PC-3 (cell line): ENCODE measurements at regions not wholly inside any gene's neighbourhood (a gene's known extent, or its start where the extent isn't known, plus 50 kb on each side); places are given as distances from the start of the nearest gene placed in this dataset.
A peak's percentile ranks its signal among the peaks of the same experiment; 100 is the strongest.

Experiments
- ATAC-seq: fragments of 200-7000 bp; cut with Tn5 transposase; 2 replicates; pipeline ENCODE4 v1.9.1; 2020; ENCODE audit warnings: mild to moderate bottlenecking, moderate library complexity
- BruUV-seq: library from RNA; stranded (reverse); fragments of 400-500 nt; replicated peaks from 2 replicates; lab custom pipeline; 2021; lab: Mats Ljungman, UMichigan
- CTCF ChIA-PET: fragments of 300-600 bp; sonication (Branson Sonifier 250); formaldehyde crosslinking; loops from one replicate; lab custom pipeline; 2022; ENCODE audit warnings: antibody characterized with exemption; lab: Charles Lee
- POLR2A ChIA-PET: fragments of 300-600 bp; sonication (Branson Sonifier 250); formaldehyde crosslinking; loops from one replicate; lab custom pipeline; 2022; ENCODE audit warnings: antibody characterized with exemption; ENCODE audit not compliant: unreplicated experiment; lab: Charles Lee
- DNase-seq: peaks from one replicate; pipeline ENCODE4 v3.0.0-alpha.2; 2015
- H2AFZ ChIP-seq: fragments of 300-600 bp; sonication (generic); 2 replicates; pipeline ENCODE4 v1.6.0; 2016; ENCODE audit warnings: antibody characterized with exemption, low read length
- H3F3A ChIP-seq: fragments of 300-600 bp; sonication (generic); one replicate; pipeline ENCODE4 v1.6.0; 2017; ENCODE audit warnings: antibody characterized with exemption, low read length, control low read depth, mild to moderate bottlenecking; ENCODE audit not compliant: unreplicated experiment
- H3K27ac ChIP-seq: fragments of 300-600 bp; sonication (generic); 2 replicates; pipeline ENCODE4 v1.5.1; 2016; ENCODE audit warnings: mild to moderate bottlenecking, low read length
- H3K27me3 ChIP-seq: fragments of 300-600 bp; sonication (generic); 2 replicates; pipeline ENCODE4 v1.6.1; 2016; ENCODE audit warnings: low read length, mixed read lengths
- H3K36me3 ChIP-seq: fragments of 300-600 bp; sonication (generic); 2 replicates; pipeline ENCODE4 v1.6.1; 2016; ENCODE audit warnings: low read depth, mixed run types, low read length, mixed read lengths
- H3K4me1 ChIP-seq: fragments of 300-600 bp; sonication (generic); 2 replicates; pipeline ENCODE4 v1.5.1; 2016; ENCODE audit warnings: low read length; ENCODE audit not compliant: insufficient read depth
- H3K4me2 ChIP-seq: fragments of 300-600 bp; sonication (generic); 2 replicates; pipeline ENCODE4 v1.6.0; 2016; ENCODE audit warnings: low read length
- H3K4me3 ChIP-seq: fragments of 300-600 bp; sonication (generic); 2 replicates; pipeline ENCODE4 v1.5.1; 2016; ENCODE audit warnings: mild to moderate bottlenecking, low read length, mixed read lengths
- H3K79me2 ChIP-seq: fragments of 300-600 bp; sonication (generic); 2 replicates; pipeline ENCODE4 v1.6.1; 2017; ENCODE audit warnings: low read length, mixed read lengths
- H3K9ac ChIP-seq: fragments of 300-600 bp; sonication (generic); 2 replicates; pipeline ENCODE4 v1.6.0; 2016; ENCODE audit warnings: mild to moderate bottlenecking, low read length
- H3K9me2 ChIP-seq: fragments of 300-600 bp; sonication (generic); replicated peaks from 2 replicates; pipeline ENCODE4 v1.6.1; 2016; ENCODE audit warnings: mixed run types, low read length, mixed read lengths
- H3K9me3 ChIP-seq: fragments of 300-600 bp; sonication (generic); 2 replicates; pipeline ENCODE4 v1.6.1; 2016; ENCODE audit warnings: low read length, mixed read lengths
- H4K20me1 ChIP-seq: fragments of 300-600 bp; sonication (generic); 2 replicates; pipeline ENCODE4 v1.6.1; 2016; ENCODE audit warnings: low read length, mixed read lengths
- EZH2 ChIP-seq: fragments of 300-600 bp; sonication (generic); IDR thresholded peaks from one replicate; pipeline ENCODE4 v1.6.1; 2017; ENCODE audit warnings: antibody characterized with exemption, mild to moderate bottlenecking, low read length; ENCODE audit not compliant: unreplicated experiment
- EZH2phosphoT487 ChIP-seq: fragments of 300-600 bp; sonication (generic); IDR thresholded peaks from 2 replicates; pipeline ENCODE4 v1.6.1; 2018; ENCODE audit warnings: mild to moderate bottlenecking, antibody characterized with exemption, low read length, borderline replicate concordance
- intact Hi-C: fragments of 100-400 bp; cut with micrococcal nuclease; formaldehyde crosslinking; loops from 2 replicates; pipeline ENCODE4 v1.9.0; 2023
- TF ChIP-seq, protein P1 (sequence below): fragments of 300-600 bp; sonication (generic); conservative IDR thresholded peaks from 2 replicates; pipeline ENCODE4 v1.5.1; 2017; ENCODE audit warnings: antibody characterized with exemption, low read depth, mild to moderate bottlenecking, low read length

DNA sequence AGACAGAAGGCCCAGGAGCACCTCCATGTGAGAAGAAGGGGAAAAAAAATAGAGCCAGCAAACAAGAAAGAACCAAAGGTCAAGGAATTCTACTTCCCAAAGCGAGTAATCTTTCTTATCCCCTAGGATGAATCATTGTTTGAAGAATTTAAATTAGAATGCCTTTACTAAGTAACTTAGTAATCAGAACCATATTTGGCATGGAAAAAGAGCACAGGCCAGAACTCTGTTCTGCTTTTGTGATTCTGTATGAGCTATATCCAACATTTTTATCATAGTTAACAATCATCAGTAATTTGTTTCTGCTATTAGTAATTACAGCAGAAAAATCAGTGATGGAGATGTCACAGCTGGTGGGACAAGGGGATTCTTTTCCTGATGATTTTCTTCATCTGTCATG lies 228.8 kb upstream of the FAM83B start:
- Histone ChIP-seq H3K27me3 (no peaks in the 10 kb centered on the region), H3K9me2 (no peaks in the 10 kb centered on the region), H3K4me1 (peaks cover 16% of the 10 kb centered on the region), H3K4me3 (no peak overlapping the region), H3F3A (no peaks in the 10 kb centered on the region), H4K20me1 (no peaks in the 10 kb centered on the region), H3K36me3 (no peaks in the 10 kb centered on the region), H3K27ac (no peak overlapping the region), H3K9ac (no peak overlapping the region), H3K4me2 (0 out of 2 replicates have a peak overlapping the region, but pooled peaks have one; percentile 4), H2AFZ (no peak overlapping the region), H3K9me3 (no peaks in the 10 kb centered on the region), H3K79me2 (no peaks in the 10 kb centered on the region)
- ATAC-seq (peak; percentile 87), DNase-seq (peak; percentile 63)
- BruUV-seq = no TSS peak
- TF ChIP-seq, protein P1, sequence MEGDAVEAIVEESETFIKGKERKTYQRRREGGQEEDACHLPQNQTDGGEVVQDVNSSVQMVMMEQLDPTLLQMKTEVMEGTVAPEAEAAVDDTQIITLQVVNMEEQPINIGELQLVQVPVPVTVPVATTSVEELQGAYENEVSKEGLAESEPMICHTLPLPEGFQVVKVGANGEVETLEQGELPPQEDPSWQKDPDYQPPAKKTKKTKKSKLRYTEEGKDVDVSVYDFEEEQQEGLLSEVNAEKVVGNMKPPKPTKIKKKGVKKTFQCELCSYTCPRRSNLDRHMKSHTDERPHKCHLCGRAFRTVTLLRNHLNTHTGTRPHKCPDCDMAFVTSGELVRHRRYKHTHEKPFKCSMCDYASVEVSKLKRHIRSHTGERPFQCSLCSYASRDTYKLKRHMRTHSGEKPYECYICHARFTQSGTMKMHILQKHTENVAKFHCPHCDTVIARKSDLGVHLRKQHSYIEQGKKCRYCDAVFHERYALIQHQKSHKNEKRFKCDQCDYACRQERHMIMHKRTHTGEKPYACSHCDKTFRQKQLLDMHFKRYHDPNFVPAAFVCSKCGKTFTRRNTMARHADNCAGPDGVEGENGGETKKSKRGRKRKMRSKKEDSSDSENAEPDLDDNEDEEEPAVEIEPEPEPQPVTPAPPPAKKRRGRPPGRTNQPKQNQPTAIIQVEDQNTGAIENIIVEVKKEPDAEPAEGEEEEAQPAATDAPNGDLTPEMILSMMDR = no peak
- no peak for TF ChIP-seq EZH2phosphoT487
- TF ChIP-seq EZH2 = no peak
- ChIA-PET CTCF (interaction anchor here (0.5 kb wide), 1 partner anchor 540 kb away, joined by 3 read pairs; no protein-coding TSS in a partner anchor), POLR2A (no interaction called here)
- intact Hi-C loops = no loop called here

DNA sequence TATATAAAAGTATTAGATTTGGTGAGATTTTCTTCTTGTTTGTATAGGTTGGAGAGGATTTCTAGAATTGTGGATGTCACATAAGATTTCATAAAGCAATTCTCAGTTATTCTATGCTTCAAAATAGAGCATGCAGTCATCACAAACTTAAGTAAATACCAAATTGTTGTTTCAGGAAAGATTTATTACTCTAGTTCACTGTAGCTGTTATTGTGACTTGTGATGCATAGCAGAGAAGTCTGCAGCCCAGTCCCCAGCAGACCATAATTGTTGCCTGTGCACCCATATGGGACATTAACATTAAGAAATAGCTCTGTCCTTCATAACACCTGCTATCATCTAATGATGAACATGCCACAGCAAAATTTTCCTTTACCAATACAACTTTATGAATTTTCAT lies 228.0 kb upstream of the FAM83B start:
- no peak for ATAC-seq
- Histone ChIP-seq H2AFZ (no peak overlapping the region), H3K4me1 (peaks cover 16% of the 10 kb centered on the region), H3K9ac (no peak overlapping the region), H3F3A (no peaks in the 10 kb centered on the region), H3K27ac (no peak overlapping the region), H3K4me2 (no peak overlapping the region), H3K36me3 (no peaks in the 10 kb centered on the region), H4K20me1 (no peaks in the 10 kb centered on the region), H3K27me3 (no peaks in the 10 kb centered on the region), H3K4me3 (no peak overlapping the region), H3K9me3 (no peaks in the 10 kb centered on the region), H3K9me2 (no peaks in the 10 kb centered on the region), H3K79me2 (no peaks in the 10 kb centered on the region)
- intact Hi-C loops = no loop called here
- POLR2A ChIA-PET = no interaction called here
- DNase-seq = no peak
- CTCF ChIA-PET = no interaction called here
- BruUV-seq = no TSS peak
- TF ChIP-seq, protein P1 = no peak
- TF ChIP-seq EZH2 (no peak), EZH2phosphoT487 (no peak)

DNA sequence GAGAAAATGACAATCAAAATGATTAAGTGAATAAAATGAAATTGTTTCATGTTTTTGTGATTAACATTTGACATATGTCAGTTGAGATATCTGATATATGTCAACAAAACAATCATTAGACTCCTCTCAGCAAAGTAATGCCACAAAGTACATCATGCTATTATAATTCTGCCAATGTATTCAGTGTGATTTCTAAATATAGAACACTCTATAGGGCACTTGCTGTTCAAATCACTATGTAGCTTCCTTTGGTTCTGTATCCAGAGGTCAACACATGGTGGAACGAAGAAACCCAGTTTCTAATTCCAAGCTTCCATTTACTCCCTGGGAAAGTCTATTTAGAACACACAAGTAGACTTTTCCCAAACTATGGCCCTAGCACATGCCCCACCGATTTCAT lies 227.5 kb upstream of the FAM83B start:
- Histone ChIP-seq H3K9ac (no peak overlapping the region), H3K27me3 (no peaks in the 10 kb centered on the region), H3K9me2 (no peaks in the 10 kb centered on the region), H3K9me3 (no peaks in the 10 kb centered on the region), H3K4me3 (no peak overlapping the region), H3K36me3 (no peaks in the 10 kb centered on the region), H2AFZ (no peak overlapping the region), H3K27ac (no peak overlapping the region), H3K4me2 (no peak overlapping the region), H3F3A (no peaks in the 10 kb centered on the region), H4K20me1 (no peaks in the 10 kb centered on the region), H3K4me1 (peaks cover 16% of the 10 kb centered on the region), H3K79me2 (no peaks in the 10 kb centered on the region)
- no peak for DNase-seq
- BruUV-seq = no TSS peak
- intact Hi-C loops = no loop called here
- TF ChIP-seq, protein P1 = no peak
- TF ChIP-seq EZH2 (no peak), EZH2phosphoT487 (no peak)
- ChIA-PET POLR2A (no interaction called here), CTCF (no interaction called here)
- ATAC-seq = no peak
